K562 (cell line): ENCODE measurements at regions not wholly inside any gene's neighbourhood (a gene's known extent, or its start where the extent isn't known, plus 50 kb on each side); places are given as distances from the start of the nearest gene placed in this dataset.

Experiments
- ATAC-seq: fragments of 200-7000 bp; cut with Tn5 transposase; 3 replicates; pipeline ENCODE4 v1.9.1; 2020; ENCODE audit warnings: moderate library complexity
- BruUV-seq: library from RNA; stranded (reverse); fragments of 400-500 nt; replicated peaks from 2 replicates; lab custom pipeline; 2021; lab: Mats Ljungman, UMichigan
- CTCF ChIA-PET: fragments of 300-600 bp; formaldehyde crosslinking; extraction: SDS; loops from one replicate; lab custom pipeline; 2021; ENCODE audit warnings: low intra/inter-chr PET ratio; lab: Yijun Ruan, JAX
- POLR2A ChIA-PET: fragments of 300-600, 350-650 bp; sonication (Branson Sonifier 250); formaldehyde crosslinking; extraction: SDS; loops from one replicate; lab custom pipeline; 2021; ENCODE audit warnings: antibody characterized with exemption, inconsistent platforms; lab: Yijun Ruan, JAX
- DNase-seq, 4 experiments: peaks; one replicate each; pipeline versions ENCODE4 v3.0.0 to v3.0.0-alpha.2; 2011 to 2018; ENCODE audit warnings: low spot score in 3 of 4, mixed read lengths in 3 of 4; ENCODE audit errors: extremely low read depth in 1 of 4
- FAIRE-seq: peaks from 2 replicates; lab custom pipeline; 2011; peaks lifted over from hg19 to GRCh38; lab: Jason Lieb, UNC
- H2AFZ ChIP-seq: 2 replicates; pipeline ENCODE4 v1.6.0; 2011; ENCODE audit warnings: low read depth, low read length, control low read depth, inconsistent platforms
- H3K27ac ChIP-seq: fragments of 200-600 bp; 3 replicates; pipeline ENCODE4 v1.8.0; 2011; ENCODE audit warnings: low read depth, mild to moderate bottlenecking, control low read depth, inconsistent platforms, low read length, moderate library complexity, mixed read lengths; ENCODE audit errors: extremely low read depth
- H3K27me3 ChIP-seq, 2 experiments: fragments of 300-600 bp in 1 of 2; 2 replicates in 1 of 2; 3 replicates in 1 of 2; pipeline versions ENCODE4 v1.6.0 to v1.8.0; 2011; ENCODE audit warnings: inconsistent platforms in 2 of 2, low read length in 2 of 2, mild to moderate bottlenecking in 1 of 2, mixed read lengths in 1 of 2, moderate library complexity in 1 of 2; ENCODE audit not compliant: control insufficient read depth in 2 of 2, insufficient read depth in 2 of 2
- H3K36me3 ChIP-seq: fragments of 300-600 bp; 3 replicates; pipeline ENCODE4 v1.8.0; 2011; ENCODE audit warnings: mild to moderate bottlenecking, low read length, inconsistent platforms; ENCODE audit not compliant: control insufficient read depth, insufficient read depth
- H3K4me1 ChIP-seq, 2 experiments: fragments of 200-600 bp in 1 of 2; replicated peaks in 1 of 2; 2 replicates in 1 of 2; 3 replicates in 1 of 2; pipeline versions ENCODE4 v1.5.1 to v1.8.0; 2011; ENCODE audit warnings: inconsistent platforms in 2 of 2, low read length in 2 of 2, mild to moderate bottlenecking in 1 of 2, mixed read lengths in 1 of 2, moderate library complexity in 1 of 2; ENCODE audit not compliant: control insufficient read depth in 2 of 2, insufficient read depth in 2 of 2
- H3K4me2 ChIP-seq: 2 replicates; pipeline ENCODE4 v1.6.1; 2011; ENCODE audit warnings: low read length, control low read depth, inconsistent platforms, mixed read lengths; ENCODE audit not compliant: insufficient read depth
- H3K4me3 ChIP-seq: fragments of 200-600 bp; sonication (generic), shearing (Covaris generic); 2 replicates; pipeline ENCODE4 v1.5.1; 2016; ENCODE audit warnings: control low read depth, inconsistent platforms
- H3K79me2 ChIP-seq: fragments of 200-600 bp; 3 replicates; pipeline ENCODE4 v1.8.0; 2011; ENCODE audit warnings: low read length, inconsistent platforms; ENCODE audit not compliant: control insufficient read depth, insufficient read depth
- H3K9ac ChIP-seq, 2 experiments: 2 replicates each; pipeline versions ENCODE4 v1.6.0 to v1.6.1; 2011; ENCODE audit warnings: low read depth in 2 of 2, low read length in 2 of 2, control low read depth in 1 of 2, inconsistent platforms in 1 of 2, mild to moderate bottlenecking in 1 of 2, mixed read lengths in 1 of 2; ENCODE audit not compliant: insufficient read depth in 1 of 2
- H3K9me1 ChIP-seq: one replicate; pipeline ENCODE4 v1.6.0; 2011; ENCODE audit warnings: inconsistent platforms, mild to moderate bottlenecking, low read length, moderate library complexity; ENCODE audit not compliant: control insufficient read depth, insufficient read depth
- H3K9me3 ChIP-seq: replicated peaks from 2 replicates; pipeline ENCODE4 v1.5.1; 2011; ENCODE audit warnings: low read depth, low read length, inconsistent platforms; ENCODE audit not compliant: control insufficient read depth, insufficient read depth
- H4K20me1 ChIP-seq: replicated peaks from 2 replicates; pipeline ENCODE4 v1.6.1; 2011; ENCODE audit warnings: low read length, inconsistent platforms, mixed read lengths; ENCODE audit not compliant: control insufficient read depth, insufficient read depth
- FOXP4 ChIP-seq: sonication (generic); formaldehyde crosslinking; IDR thresholded peaks from 2 replicates; pipeline ENCODE4 v1.8.0; 2022; ENCODE audit warnings: mild to moderate bottlenecking, missing genetic modification reagents, borderline replicate concordance
- HMGXB4 ChIP-seq: sonication (generic); formaldehyde crosslinking; IDR thresholded peaks from 2 replicates; pipeline ENCODE4 v1.8.1; 2023; ENCODE audit warnings: mild to moderate bottlenecking, missing genetic modification reagents
- MEF2D ChIP-seq: conservative IDR thresholded peaks from 2 replicates; pipeline ENCODE4 v1.6.1; 2016; ENCODE audit warnings: low read depth, missing genetic modification characterization, missing compliant biosample characterization
- RHOXF2B ChIP-seq: fragments of 250-450 bp; sonication (Bioruptor Pico); conservative IDR thresholded peaks from 2 replicates; pipeline ENCODE4 v1.5.1; 2021
- ZBTB40 ChIP-seq, 2 experiments: fragments of 450-650 bp in 1 of 2; sonication (generic) in 1 of 2; formaldehyde crosslinking in 1 of 2; IDR thresholded peaks; 2 replicates each; pipeline versions ENCODE4 v1.7.1 to v1.9.0; 2016 to 2022; ENCODE audit warnings: inconsistent platforms in 1 of 2, mild to moderate bottlenecking in 1 of 2, missing genetic modification reagents in 1 of 2
- ZNF143 ChIP-seq: sonication (generic); formaldehyde crosslinking; IDR thresholded peaks from 2 replicates; pipeline ENCODE4 v1.9.0; 2022; ENCODE audit warnings: mild to moderate bottlenecking, missing genetic modification reagents
- ZNF551 ChIP-seq: fragments of 250-450 bp; sonication (Bioruptor Pico); IDR thresholded peaks from 2 replicates; pipeline ENCODE4 v1.5.0; 2021; ENCODE audit warnings: mild to moderate bottlenecking, moderate library complexity
- ZNF77 ChIP-seq: fragments of 250-450 bp; sonication (Bioruptor Pico); IDR thresholded peaks from 2 replicates; pipeline ENCODE4 v1.5.0; 2020
- WGBS: fragments of 100-300 bp; shearing (Covaris generic); methylation state at CpG from one replicate; pipeline ENCODE4 v1.1.6; 2016; ENCODE audit warnings: low coverage, mixed read lengths; ENCODE audit not compliant: insufficient coverage; ENCODE audit errors: missing lambda C conversion rate; 5-methylcytosine and 5-hydroxymethylcytosine counted together
- in situ Hi-C: fragments of 300-500 bp; cut with MboI; formaldehyde crosslinking; loops from 4 replicates; pipeline ENCODE4 v1.15.0; 2018; ENCODE audit warnings: inconsistent platforms, mixed read lengths
- intact Hi-C: fragments of 100-400 bp; cut with micrococcal nuclease; formaldehyde crosslinking; loops from 2 replicates; pipeline ENCODE4 v1.14.2; 2022

- Histone ChIP-seq H3K4me2 (no peak overlapping the region), H2AFZ (no peak overlapping the region), H3K27ac (no peak overlapping the region), H3K4me1 (no peaks in the 10 kb centered on the region), H3K27me3 (no peaks in the 10 kb centered on the region), H3K9me3 (no peaks in the 10 kb centered on the region), H3K4me3 (no peak overlapping the region), H3K9ac (no peak overlapping the region), H3K79me2 (no peaks in the 10 kb centered on the region), H4K20me1 (no peaks in the 10 kb centered on the region), H3K36me3 (no peaks in the 10 kb centered on the region), H3K9me1 (no peaks in the 10 kb centered on the region)
- FAIRE-seq (no peak), DNase-seq (no peak), ATAC-seq (no peak)
- in situ Hi-C loops = no loop called here
- 0% methylated on average over 3 of the region's 3 CpGs for WGBS
- TF ChIP-seq MEF2D (tag) (no peak), ZBTB40 (IDR thresholded peaks at IDR 0.05) (no peak), ZBTB40 (CRISPR knock-in tag; IDR thresholded peaks at IDR 0.05) (no peak), ZNF551 (CRISPR knock-in tag) (no peak), RHOXF2B (CRISPR knock-in tag) (no peak), HMGXB4 (no peak), FOXP4 (CRISPR knock-in tag) (no peak), ZNF77 (CRISPR knock-in tag) (no peak), ZNF143 (CRISPR knock-in tag) (no peak)
- ChIA-PET POLR2A (interaction anchor here (0.5 kb wide), 1 partner anchor 1038 kb away, joined by 3 read pairs; no protein-coding TSS in a partner anchor), CTCF (no interaction called here)
- intact Hi-C loops = no loop called here
- no TSS peak for BruUV-seq
These were observed 652.0 kb upstream of the CELF2 start for GRCh38 chr10:10365676-10366075.
